Peyer's patch (tissue), 4 donors: ENCODE measurements at regions not wholly inside any gene's neighbourhood (a gene's known extent, or its start where the extent isn't known, plus 50 kb on each side); places are given as distances from the start of the nearest gene placed in this dataset.

ENCODE experiments used
- DNase-seq, 3 donors: peaks; one replicate each; pipeline ENCODE4 v3.0.0-alpha.2; 2017 to 2019
- H3K27ac ChIP-seq, 4 donors: fragments of 200-600 bp; sonication (generic); one replicate each; pipeline ENCODE4 v1.5.1; 2016 to 2019
- H3K27me3 ChIP-seq, 2 donors: fragments of 200-600 bp; sonication (generic); one replicate each; pipeline ENCODE4 v1.5.1; 2019
- H3K36me3 ChIP-seq, 3 donors: fragments of 200-600 bp; sonication (generic); one replicate each; pipeline ENCODE4 v1.5.1; 2016 to 2019
- H3K4me1 ChIP-seq, 4 donors: fragments of 200-600 bp; sonication (generic); one replicate each; pipeline ENCODE4 v1.5.1; 2016 to 2019
- H3K4me3 ChIP-seq, 4 donors: fragments of 200-600 bp; sonication (generic); 1 replicate in 3 of 4; 2 replicates in 1 of 4; pipeline ENCODE4 v1.5.1; 2016 to 2019; ENCODE audit warnings: mild to moderate bottlenecking in 1 of 4
- H3K9me3 ChIP-seq, 4 donors: fragments of 200-600 bp; sonication (generic); one replicate each; pipeline ENCODE4 v1.5.1; 2016 to 2019; ENCODE audit warnings: mild to moderate bottlenecking in 1 of 4
- CTCF ChIP-seq, 6 experiments: fragments of 450-650 bp in 4 of 6; fragments of 200-600 bp in 2 of 6; sonication (generic) in 1 of 6; IDR thresholded peaks; one replicate each; pipeline ENCODE4 v1.5.1; 2017 to 2019; ENCODE audit warnings: antibody characterized with exemption in 6 of 6, mild to moderate bottlenecking in 3 of 6, moderate library complexity in 1 of 6
- POLR2A ChIP-seq, 2 donors: fragments of 450-650 bp; IDR thresholded peaks; one replicate each; pipeline ENCODE4 v1.5.1; 2017; ENCODE audit warnings: antibody characterized with exemption in 2 of 2, mild to moderate bottlenecking in 2 of 2, moderate library complexity in 2 of 2

- Histone ChIP-seq H3K4me3 (no peak overlapping the region), H3K9me3 (no peaks in the 10 kb centered on the region), H3K27me3 (no peaks in the 10 kb centered on the region), H3K27ac (no peak overlapping the region), H3K36me3 (no peaks in the 10 kb centered on the region), H3K4me1 (no peaks in the 10 kb centered on the region)
- TF ChIP-seq CTCF (IDR thresholded peaks at IDR 0.05): no peak
- no peak for TF ChIP-seq POLR2A (IDR thresholded peaks at IDR 0.05)
- DNase-seq: no peak
Observed at GRCh38 chr1:187624812-187625545, 796.2 kb downstream of the PLA2G4A start.

- DNase-seq: no peak
- Histone ChIP-seq H3K36me3 (no peaks in the 10 kb centered on the region), H3K27me3 (no peaks in the 10 kb centered on the region), H3K4me3 (no peak overlapping the region), H3K4me1 (no peaks in the 10 kb centered on the region), H3K9me3 (no peaks in the 10 kb centered on the region), H3K27ac (no peak overlapping the region)
- TF ChIP-seq POLR2A (IDR thresholded peaks at IDR 0.05) (no peak), CTCF (IDR thresholded peaks at IDR 0.05) (no peak)
Observed at GRCh38 chr1:187626056-187626455, 797.3 kb downstream of the PLA2G4A start.

GRCh38 chr1:187627516-187627915, 798.8 kb downstream of the PLA2G4A start:
- Histone ChIP-seq H3K36me3 (no peaks in the 10 kb centered on the region), H3K4me1 (no peaks in the 10 kb centered on the region), H3K27ac (no peak overlapping the region), H3K9me3 (no peaks in the 10 kb centered on the region), H3K4me3 (no peak overlapping the region), H3K27me3 (no peaks in the 10 kb centered on the region)
- TF ChIP-seq CTCF (IDR thresholded peaks at IDR 0.05) (no peak), POLR2A (IDR thresholded peaks at IDR 0.05) (no peak)
- no peak for DNase-seq

GRCh38 chr1:187629075-187629474, 800.3 kb downstream of the PLA2G4A start:
- no peaks in the 10 kb centered on the region for H3K4me1 ChIP-seq
- no peaks in the 10 kb centered on the region for H3K36me3 ChIP-seq
- no peaks in the 10 kb centered on the region for H3K27me3 ChIP-seq
- no peak overlapping the region for H3K4me3 ChIP-seq
- no peaks in the 10 kb centered on the region for H3K9me3 ChIP-seq
- TF ChIP-seq POLR2A (IDR thresholded peaks at IDR 0.05) (no peak), CTCF (IDR thresholded peaks at IDR 0.05) (no peak)
- H3K27ac ChIP-seq: no peak overlapping the region
- no peak for DNase-seq

- H3K27ac ChIP-seq: no peak overlapping the region
- H3K4me1 ChIP-seq: no peaks in the 10 kb centered on the region
- no peaks in the 10 kb centered on the region for H3K27me3 ChIP-seq
- H3K9me3 ChIP-seq: no peaks in the 10 kb centered on the region
- DNase-seq: no peak
- H3K36me3 ChIP-seq: no peaks in the 10 kb centered on the region
- no peak overlapping the region for H3K4me3 ChIP-seq
- TF ChIP-seq CTCF (IDR thresholded peaks at IDR 0.05): no peak
- no peak for TF ChIP-seq POLR2A (IDR thresholded peaks at IDR 0.05)
Observed at GRCh38 chr1:187630653-187631380, 802.1 kb downstream of the PLA2G4A start.
